K562 (cell line): ENCODE measurements at regions not wholly inside any gene's neighbourhood (a gene's known extent, or its start where the extent isn't known, plus 50 kb on each side); places are given as distances from the start of the nearest gene placed in this dataset.
"Not testable (repeated sequence)": the region's sequence is repeated elsewhere in the genome, so short reads cannot be mapped to it uniquely, and the experiment has no call there.

ENCODE experiments used
- ATF1 ChIP-seq, 2 experiments: fragments of 450-650 bp in 1 of 2; IDR thresholded peaks; 2 replicates each; pipeline ENCODE4 v1.6.1; 2016; ENCODE audit warnings: missing compliant biosample characterization in 1 of 2, missing genetic modification characterization in 1 of 2
- CBX5 ChIP-seq: IDR thresholded peaks from 2 replicates; pipeline ENCODE4 v1.6.1; 2014; ENCODE audit warnings: low read depth, borderline replicate concordance
- CTCF ChIP-seq, 3 experiments: IDR thresholded peaks in 2 of 3; conservative IDR thresholded peaks in 1 of 3; 2 replicates each; pipeline ENCODE4 v1.5.1; 2011 to 2012; ENCODE audit warnings: low read length in 3 of 3, mild to moderate bottlenecking in 3 of 3, control low read depth in 2 of 3, improper control_type of control experiment in 1 of 3, inconsistent platforms in 1 of 3, low read depth in 1 of 3, mixed read lengths in 1 of 3, moderate library complexity in 1 of 3; ENCODE audit not compliant: insufficient read depth in 2 of 3
- KLF16 ChIP-seq: IDR thresholded peaks from 2 replicates; pipeline ENCODE4 v1.6.1; 2016; ENCODE audit warnings: antibody characterized with exemption
- NRF1 ChIP-seq, 2 experiments: fragments of 450-650 bp; IDR thresholded peaks in 1 of 2; conservative IDR thresholded peaks in 1 of 2; 2 replicates each; pipeline ENCODE4 v1.6.1; 2014; ENCODE audit warnings: mild to moderate bottlenecking in 2 of 2
- POLR2AphosphoS5 ChIP-seq: IDR thresholded peaks from 2 replicates; pipeline ENCODE4 v1.6.1; 2011; ENCODE audit warnings: mild to moderate bottlenecking, low read depth, low read length, moderate library complexity; ENCODE audit not compliant: control insufficient read depth, insufficient read depth
- REST ChIP-seq, 2 experiments: fragments of 450-650 bp; formaldehyde crosslinking in 1 of 2; IDR thresholded peaks; 2 replicates each; pipeline versions ENCODE4 v1.4.0 to v1.6.1; 2014 to 2020; ENCODE audit warnings: mild to moderate bottlenecking in 2 of 2, borderline replicate concordance in 1 of 2, low read depth in 1 of 2
- RFX5 ChIP-seq: IDR thresholded peaks from 2 replicates; pipeline ENCODE4 v1.6.1; 2011; ENCODE audit warnings: low read depth, mild to moderate bottlenecking, improper control_type of control experiment, low read length
- SAFB2 ChIP-seq: fragments of 200-400 bp; formaldehyde crosslinking; IDR thresholded peaks from 2 replicates; pipeline ENCODE4 v1.6.1; 2018; ENCODE audit warnings: borderline replicate concordance, low read length, low read depth, moderate library complexity; ENCODE audit not compliant: severe bottlenecking
- SUPT5H ChIP-seq: fragments of 450-650 bp; IDR thresholded peaks from 2 replicates; pipeline ENCODE4 v1.6.1; 2016
- TEAD2 ChIP-seq: fragments of 450-650 bp; IDR thresholded peaks from 2 replicates; pipeline ENCODE4 v1.6.1; 2016; ENCODE audit warnings: missing genetic modification characterization, control low read depth, missing compliant biosample characterization
- ZNF75A ChIP-seq: fragments of 450-650 bp; formaldehyde crosslinking; IDR thresholded peaks from 2 replicates; pipeline ENCODE4 v1.4.0; 2020; ENCODE audit warnings: mild to moderate bottlenecking

GRCh38 chr13:38221120-38221519 lies 128.5 kb upstream of the UFM1 start:
- TF ChIP-seq REST (IDR thresholded peaks at IDR 0.05; ENCODE audit: borderline replicate concordance); REST (CRISPR knock-in tag; IDR thresholded peaks at IDR 0.05; ENCODE audit: low read depth); CTCF (IDR thresholded peaks at IDR 0.05 in 2 of 3, conservative IDR thresholded peaks at IDR 0.05 in 1 of 3; ENCODE audit: insufficient read depth in 2 of 3, low read depth in 1 of 3, low read length in 3 of 3); ATF1 (CRISPR knock-in tag; IDR thresholded peaks at IDR 0.05); ATF1 (tag; IDR thresholded peaks at IDR 0.05); ZNF75A; POLR2AphosphoS5; KLF16; SUPT5H; NRF1 (conservative IDR thresholded peaks at IDR 0.05 in 1 of 2, IDR thresholded peaks at IDR 0.05 in 1 of 2); CBX5; TEAD2 (tag); RFX5; SAFB2: not testable (repeated sequence)
